PFSK-1 (cell line): ENCODE measurements at regions not wholly inside any gene's neighbourhood (a gene's known extent, or its start where the extent isn't known, plus 50 kb on each side); places are given as distances from the start of the nearest gene placed in this dataset.

Source experiments
- SIN3A ChIP-seq: IDR thresholded peaks from 2 replicates; pipeline ENCODE4 v1.6.1; 2012; ENCODE audit warnings: mild to moderate bottlenecking, low read length, moderate library complexity, borderline replicate concordance; ENCODE audit not compliant: insufficient read depth
- TAF1 ChIP-seq: IDR thresholded peaks from 2 replicates; pipeline ENCODE4 v1.6.1; 2012; ENCODE audit warnings: low read length, control low read depth, borderline replicate concordance; ENCODE audit not compliant: insufficient read depth

- TF ChIP-seq SIN3A, result no peak
- no peak for TF ChIP-seq TAF1
Measured at GRCh38 chr1:56080123-56080522, 499.2 kb downstream of the PLPP3 start.
